Dendritic cell treated with granulocyte-macrophage colony-stimulating factor and Interleukin-4, amounts not matched to agents 40 ng/mL and 50 ng/mL, for 4 days (primary cell): ENCODE measurements at regions not wholly inside any gene's neighbourhood (a gene's known extent, or its start where the extent isn't known, plus 50 kb on each side); places are given as distances from the start of the nearest gene placed in this dataset.

Experiments
- H3K27ac Mint-ChIP-seq: one replicate; pipeline ENCODE4 v1.8.0; 2022; ENCODE audit warnings: mild to moderate bottlenecking, mixed read lengths
- H3K27me3 Mint-ChIP-seq: one replicate; pipeline ENCODE4 v1.8.0; 2022; ENCODE audit warnings: mild to moderate bottlenecking, mixed read lengths
- H3K36me3 Mint-ChIP-seq: one replicate; pipeline ENCODE4 v1.8.0; 2022; ENCODE audit warnings: low read depth, mixed read lengths
- H3K4me1 Mint-ChIP-seq: one replicate; pipeline ENCODE4 v1.8.0; 2022; ENCODE audit warnings: low read depth, mixed read lengths
- H3K4me3 Mint-ChIP-seq: one replicate; pipeline ENCODE4 v1.8.0; 2022; ENCODE audit warnings: mild to moderate bottlenecking, moderate library complexity, mixed read lengths
- H3K9me3 Mint-ChIP-seq: one replicate; pipeline ENCODE4 v1.8.0; 2022; ENCODE audit warnings: mixed read lengths
- intact Hi-C: fragments of 100-400 bp; cut with micrococcal nuclease; formaldehyde crosslinking; loops from one replicate; pipeline ENCODE4 v1.15.0; 2022

DNA sequence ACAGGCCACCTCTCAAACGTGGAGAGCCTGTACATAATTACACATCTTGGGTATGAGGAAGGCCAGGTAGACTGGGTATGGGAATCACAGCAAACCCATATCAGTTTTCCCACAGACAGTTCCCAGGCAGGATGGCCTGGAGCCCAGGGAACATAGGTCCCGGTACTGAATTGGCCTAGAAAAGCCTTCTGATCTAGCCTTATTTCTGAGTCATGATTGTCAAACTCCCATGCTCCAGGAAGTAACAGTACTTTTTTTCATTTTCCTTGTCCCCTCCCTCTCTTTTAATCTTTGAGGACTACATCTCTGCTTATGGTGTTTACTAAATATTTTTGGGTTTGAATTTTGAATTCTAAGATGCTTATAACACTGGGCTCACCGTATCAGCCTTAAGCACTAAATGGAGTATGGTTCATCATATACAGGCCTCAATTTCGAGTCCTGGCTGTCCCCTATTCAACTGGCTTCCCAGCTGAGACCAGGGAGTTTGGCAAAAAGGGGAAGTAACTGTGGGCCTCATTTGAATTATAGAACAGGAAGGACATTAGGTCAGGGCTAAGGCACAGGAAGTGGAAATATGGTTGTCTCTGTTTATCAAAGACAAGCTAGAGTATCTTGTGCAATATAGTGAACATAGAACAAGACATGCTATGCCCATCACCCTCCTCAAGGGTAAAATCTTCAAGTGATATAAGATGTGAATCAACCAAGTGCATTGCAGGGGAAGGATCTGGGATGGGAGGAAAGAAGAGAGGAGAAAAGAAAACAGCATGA is 494.6 kb downstream of the NTRK3 start:
- H3K27me3 Mint-ChIP-seq: peaks cover 9% of the 10 kb centered on the region
- peak overlapping the region; percentile 30 for H3K27ac Mint-ChIP-seq
- H3K36me3 Mint-ChIP-seq: no peaks in the 10 kb centered on the region
- H3K4me3 Mint-ChIP-seq: no peak overlapping the region
- H3K9me3 Mint-ChIP-seq: peaks cover 5% of the 10 kb centered on the region
- H3K4me1 Mint-ChIP-seq: peaks cover 50% of the 10 kb centered on the region
- intact Hi-C loops: loop anchor here (5.0 kb wide), 1 partner anchor 120 kb away; no protein-coding TSS in a partner anchor

GRCh38 chr15:87760547-87761314 is 495.8 kb downstream of the NTRK3 start:
- intact Hi-C loops: loop anchor here (5.0 kb wide), 1 partner anchor 122 kb away; no protein-coding TSS in a partner anchor
- H3K27ac Mint-ChIP-seq: no peak overlapping the region
- H3K9me3 Mint-ChIP-seq: peaks cover 5% of the 10 kb centered on the region
- H3K27me3 Mint-ChIP-seq: peaks cover 9% of the 10 kb centered on the region
- H3K36me3 Mint-ChIP-seq: no peaks in the 10 kb centered on the region
- H3K4me3 Mint-ChIP-seq: no peak overlapping the region
- H3K4me1 Mint-ChIP-seq: peaks cover 51% of the 10 kb centered on the region

GRCh38 chr15:87758794-87759418 is 497.6 kb downstream of the NTRK3 start:
- Mint-ChIP-seq H3K27ac (no peak overlapping the region), H3K4me3 (no peak overlapping the region), H3K27me3 (peaks cover 17% of the 10 kb centered on the region), H3K36me3 (no peaks in the 10 kb centered on the region), H3K4me1 (peaks cover 53% of the 10 kb centered on the region), H3K9me3 (peaks cover 5% of the 10 kb centered on the region)
- intact Hi-C loops: no loop called here

- Mint-ChIP-seq H3K9me3 (peaks cover 5% of the 10 kb centered on the region), H3K36me3 (no peaks in the 10 kb centered on the region), H3K27me3 (peaks cover 23% of the 10 kb centered on the region), H3K4me3 (no peak overlapping the region), H3K4me1 (peaks cover 49% of the 10 kb centered on the region), H3K27ac (no peak overlapping the region)
- intact Hi-C loops: no loop called here
These were observed 499.5 kb downstream of the NTRK3 start for GRCh38 chr15:87757084-87757483.

DNA sequence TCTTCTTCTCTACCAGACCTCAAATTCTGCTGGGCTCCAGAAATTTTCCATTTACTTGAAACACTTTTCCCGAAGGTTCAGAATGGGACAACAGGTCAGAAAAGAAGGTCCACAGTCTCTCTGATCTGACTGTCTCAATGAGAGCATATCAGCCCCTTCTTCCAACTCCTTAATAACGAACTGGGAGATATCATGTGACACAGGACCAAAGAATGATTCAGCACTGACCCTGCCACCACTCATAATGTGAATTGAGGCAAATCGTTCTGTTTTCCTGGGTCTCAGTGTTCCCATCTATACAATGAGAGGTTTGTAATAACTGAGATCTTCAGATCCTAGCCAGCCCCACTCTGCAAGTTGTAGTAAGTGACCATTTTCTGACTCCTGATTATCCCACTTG is 500.5 kb downstream of the NTRK3 start:
- Mint-ChIP-seq H3K9me3 (no peaks in the 10 kb centered on the region), H3K4me1 (peaks cover 39% of the 10 kb centered on the region), H3K4me3 (no peak overlapping the region), H3K27ac (no peak overlapping the region), H3K36me3 (no peaks in the 10 kb centered on the region), H3K27me3 (peaks cover 28% of the 10 kb centered on the region)
- intact Hi-C loops: no loop called here

GRCh38 chr15:87755226-87755625 is 501.3 kb downstream of the NTRK3 start:
- H3K27me3 Mint-ChIP-seq: peaks cover 28% of the 10 kb centered on the region
- no peak overlapping the region for H3K27ac Mint-ChIP-seq
- H3K4me3 Mint-ChIP-seq: no peak overlapping the region
- intact Hi-C loops: no loop called here
- H3K9me3 Mint-ChIP-seq: no peaks in the 10 kb centered on the region
- H3K4me1 Mint-ChIP-seq: peaks cover 37% of the 10 kb centered on the region
- H3K36me3 Mint-ChIP-seq: no peaks in the 10 kb centered on the region

- Mint-ChIP-seq H3K27ac (no peak overlapping the region), H3K36me3 (no peaks in the 10 kb centered on the region)
- intact Hi-C loops: no loop called here
These were observed 503.0 kb downstream of the NTRK3 start for GRCh38 chr15:87753539-87753938.

DNA sequence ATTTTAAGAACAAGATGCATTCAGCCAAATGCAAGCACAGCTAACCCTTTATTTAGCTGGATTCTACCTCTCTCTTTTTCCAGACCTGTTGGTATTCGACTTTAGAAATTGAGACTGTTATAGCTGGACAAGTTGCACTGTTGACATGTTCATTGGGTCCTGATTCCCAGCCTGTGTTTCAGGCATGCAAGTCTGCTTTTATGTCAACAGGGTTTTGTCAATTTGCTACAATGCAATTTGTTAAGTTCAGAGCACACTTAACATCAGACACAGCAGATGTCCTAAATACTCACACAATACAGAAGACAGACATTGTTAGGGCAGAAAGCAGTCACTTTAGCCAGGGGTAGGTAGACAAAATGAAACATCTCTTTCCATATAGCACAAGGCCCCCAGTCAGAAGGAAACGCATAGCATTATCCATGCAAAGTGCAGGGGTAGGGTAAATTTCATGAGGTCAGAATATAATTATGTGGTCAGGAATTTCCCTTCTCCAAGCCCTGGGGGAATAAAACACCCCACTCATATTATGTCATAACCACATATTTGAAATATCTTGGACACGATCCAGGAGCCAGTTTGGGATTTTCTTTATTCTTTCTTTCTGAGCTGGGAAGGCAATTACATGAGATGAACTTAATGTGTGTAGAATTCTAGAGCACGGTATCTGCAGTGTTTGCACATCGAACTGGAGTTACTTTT is 504.1 kb downstream of the NTRK3 start:
- H3K9me3 Mint-ChIP-seq: no peaks in the 10 kb centered on the region
- no peaks in the 10 kb centered on the region for H3K36me3 Mint-ChIP-seq
- no peak overlapping the region for H3K27ac Mint-ChIP-seq
- peaks cover 25% of the 10 kb centered on the region for H3K27me3 Mint-ChIP-seq
- H3K4me1 Mint-ChIP-seq: peaks cover 23% of the 10 kb centered on the region
- no peak overlapping the region for H3K4me3 Mint-ChIP-seq
- intact Hi-C loops: no loop called here

More at GRCh38 chr15:87753539-87753938, 503.0 kb downstream of the NTRK3 start:
- H3K4me3 Mint-ChIP-seq: no peak overlapping the region
- no peaks in the 10 kb centered on the region for H3K9me3 Mint-ChIP-seq
- peaks cover 20% of the 10 kb centered on the region for H3K27me3 Mint-ChIP-seq
- H3K4me1 Mint-ChIP-seq: peaks cover 32% of the 10 kb centered on the region

GRCh38 chr15:87748483-87748882 is 508.1 kb downstream of the NTRK3 start:
- Mint-ChIP-seq H3K36me3 (no peaks in the 10 kb centered on the region), H3K27ac (no peak overlapping the region), H3K9me3 (no peaks in the 10 kb centered on the region), H3K4me3 (no peak overlapping the region), H3K27me3 (peaks cover 16% of the 10 kb centered on the region), H3K4me1 (peaks cover 9% of the 10 kb centered on the region)
- intact Hi-C loops: no loop called here

DNA sequence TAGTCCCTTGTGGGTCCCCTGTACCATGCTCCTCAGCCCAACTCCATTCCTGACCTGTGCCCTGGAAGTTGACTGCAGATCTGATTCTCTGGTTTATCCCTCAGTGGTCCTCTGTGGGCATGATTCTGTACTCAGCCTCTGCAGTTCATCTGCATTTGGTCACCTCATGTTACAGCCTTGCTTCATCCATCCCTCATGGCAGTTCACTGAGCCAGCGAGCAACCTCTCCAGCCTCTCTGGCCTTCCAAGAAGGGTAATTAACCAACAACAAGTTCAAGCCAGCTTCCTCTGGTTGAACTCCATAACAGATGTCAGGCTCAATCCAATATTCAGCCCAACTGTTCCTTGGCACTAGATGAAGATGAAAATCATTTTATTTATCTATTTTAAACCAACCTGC is 509.5 kb downstream of the NTRK3 start:
- H3K36me3 Mint-ChIP-seq: no peaks in the 10 kb centered on the region
- no peak overlapping the region for H3K27ac Mint-ChIP-seq
- peaks cover 12% of the 10 kb centered on the region for H3K27me3 Mint-ChIP-seq
- H3K4me1 Mint-ChIP-seq: peaks cover under 1% of the 10 kb centered on the region
- H3K4me3 Mint-ChIP-seq: no peak overlapping the region
- H3K9me3 Mint-ChIP-seq: no peaks in the 10 kb centered on the region
- intact Hi-C loops: no loop called here

GRCh38 chr15:87746333-87746732 is 510.2 kb downstream of the NTRK3 start:
- no peak overlapping the region for H3K4me3 Mint-ChIP-seq
- no peaks in the 10 kb centered on the region for H3K36me3 Mint-ChIP-seq
- no peaks in the 10 kb centered on the region for H3K9me3 Mint-ChIP-seq
- H3K27me3 Mint-ChIP-seq: peaks cover 8% of the 10 kb centered on the region
- no peaks in the 10 kb centered on the region for H3K4me1 Mint-ChIP-seq
- intact Hi-C loops: no loop called here
- H3K27ac Mint-ChIP-seq: no peak overlapping the region

DNA sequence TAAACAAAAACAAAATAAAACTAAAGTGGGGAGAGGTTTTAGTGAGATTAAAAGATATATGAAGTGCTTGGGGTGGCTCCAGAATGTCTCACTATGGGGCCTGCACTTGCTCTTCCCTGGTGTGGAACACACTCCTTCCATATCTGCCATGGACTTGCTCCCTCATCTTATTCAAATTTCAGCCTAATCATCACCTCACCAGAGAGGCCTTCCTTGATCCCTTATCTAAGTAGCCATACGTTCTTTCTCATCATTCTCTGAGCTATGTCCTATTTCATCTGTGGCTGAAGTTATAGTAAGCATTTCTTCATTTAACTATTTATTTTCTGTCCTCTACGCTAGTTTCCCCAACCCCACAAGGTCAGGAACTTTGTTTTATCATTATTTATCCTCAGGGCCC is 511.7 kb downstream of the NTRK3 start:
- no peaks in the 10 kb centered on the region for H3K36me3 Mint-ChIP-seq
- intact Hi-C loops: no loop called here
- peaks cover 7% of the 10 kb centered on the region for H3K27me3 Mint-ChIP-seq
- H3K4me1 Mint-ChIP-seq: no peaks in the 10 kb centered on the region
- no peak overlapping the region for H3K27ac Mint-ChIP-seq
- no peaks in the 10 kb centered on the region for H3K9me3 Mint-ChIP-seq
- H3K4me3 Mint-ChIP-seq: no peak overlapping the region

- Mint-ChIP-seq H3K4me1 (no peaks in the 10 kb centered on the region), H3K27ac (no peak overlapping the region), H3K9me3 (no peaks in the 10 kb centered on the region), H3K27me3 (peaks cover 9% of the 10 kb centered on the region), H3K36me3 (no peaks in the 10 kb centered on the region), H3K4me3 (no peak overlapping the region)
- intact Hi-C loops: no loop called here
These were observed 513.0 kb downstream of the NTRK3 start for GRCh38 chr15:87743562-87743961.
